Gastroesophageal sphincter (tissue), 3 donors: ENCODE measurements at regions not wholly inside any gene's neighbourhood (a gene's known extent, or its start where the extent isn't known, plus 50 kb on each side); places are given as distances from the start of the nearest gene placed in this dataset.

Experiments used
- POLR2A ChIP-seq, 2 donors: fragments of 450-650 bp; IDR thresholded peaks; one replicate each; pipeline ENCODE4 v1.6.1; 2017; ENCODE audit warnings: antibody characterized with exemption in 2 of 2, mild to moderate bottlenecking in 2 of 2, moderate library complexity in 1 of 2
- TF ChIP-seq, protein P1 (sequence below), 4 experiments: fragments of 200-600 bp in 2 of 4; fragments of 450-650 bp in 2 of 4; sonication (generic) in 1 of 4; IDR thresholded peaks; one replicate each; pipeline ENCODE4 v1.5.1; 2017 to 2019; ENCODE audit warnings: antibody characterized with exemption in 4 of 4, mild to moderate bottlenecking in 2 of 4, moderate library complexity in 2 of 4

- no peak for TF ChIP-seq POLR2A (IDR thresholded peaks at IDR 0.05)
- TF ChIP-seq, protein P1, sequence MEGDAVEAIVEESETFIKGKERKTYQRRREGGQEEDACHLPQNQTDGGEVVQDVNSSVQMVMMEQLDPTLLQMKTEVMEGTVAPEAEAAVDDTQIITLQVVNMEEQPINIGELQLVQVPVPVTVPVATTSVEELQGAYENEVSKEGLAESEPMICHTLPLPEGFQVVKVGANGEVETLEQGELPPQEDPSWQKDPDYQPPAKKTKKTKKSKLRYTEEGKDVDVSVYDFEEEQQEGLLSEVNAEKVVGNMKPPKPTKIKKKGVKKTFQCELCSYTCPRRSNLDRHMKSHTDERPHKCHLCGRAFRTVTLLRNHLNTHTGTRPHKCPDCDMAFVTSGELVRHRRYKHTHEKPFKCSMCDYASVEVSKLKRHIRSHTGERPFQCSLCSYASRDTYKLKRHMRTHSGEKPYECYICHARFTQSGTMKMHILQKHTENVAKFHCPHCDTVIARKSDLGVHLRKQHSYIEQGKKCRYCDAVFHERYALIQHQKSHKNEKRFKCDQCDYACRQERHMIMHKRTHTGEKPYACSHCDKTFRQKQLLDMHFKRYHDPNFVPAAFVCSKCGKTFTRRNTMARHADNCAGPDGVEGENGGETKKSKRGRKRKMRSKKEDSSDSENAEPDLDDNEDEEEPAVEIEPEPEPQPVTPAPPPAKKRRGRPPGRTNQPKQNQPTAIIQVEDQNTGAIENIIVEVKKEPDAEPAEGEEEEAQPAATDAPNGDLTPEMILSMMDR (IDR thresholded peaks at IDR 0.05) = no peak
Observed at GRCh38 chr10:3976718-3977117, 191.7 kb upstream of the KLF6 start.
